ENCODE measurements at regions not wholly inside any gene's neighbourhood (a gene's known extent, or its start where the extent isn't known, plus 50 kb on each side); places are given as distances from the start of the nearest gene placed in this dataset.

GRCh38 chr6:139942331-139942730 lies 567.9 kb upstream of the CITED2 start:
- ChIA-PET POLR2A (interaction anchor here (0.7 kb wide), 1 partner anchor 138 kb away, joined by 3 read pairs; no protein-coding TSS in a partner anchor), CTCF (ENCODE audit: low intra/inter-chr PET ratio) (no interaction called here)
- Histone ChIP-seq H2AFZ (ENCODE audit: low read depth, low read length) (peak overlapping the region; percentile 79), H3K4me2 (ENCODE audit: insufficient read depth, low read length) (peak overlapping the region; percentile 21; the same call in 1 of the 2 replicates), H3K36me3 (ENCODE audit: control insufficient read depth, insufficient read depth, low read length) (no peaks in the 10 kb centered on the region), H3K4me1 (replicated peaks in 1 of 2; ENCODE audit: control insufficient read depth in 2 of 2, insufficient read depth in 2 of 2, low read length in 2 of 2) (peaks cover 0 to 23% of the 10 kb centered on the region in 2 experiments; a peak in 2 of 5 replicates), H3K9me3 (replicated peaks; ENCODE audit: control insufficient read depth, insufficient read depth, low read depth, low read length) (no peaks in the 10 kb centered on the region), H3K27ac (ENCODE audit: extremely low read depth, low read depth, low read length) (no peak overlapping the region), H3K4me3 (no peak overlapping the region), H3K9ac (ENCODE audit: insufficient read depth in 1 of 2, low read depth in 2 of 2, low read length in 2 of 2) (no peak overlapping the region), H3K27me3 (ENCODE audit: control insufficient read depth in 2 of 2, insufficient read depth in 2 of 2, low read length in 2 of 2) (no peaks in the 10 kb centered on the region), H4K20me1 (replicated peaks; ENCODE audit: control insufficient read depth, insufficient read depth, low read length) (no peaks in the 10 kb centered on the region), H3K79me2 (ENCODE audit: control insufficient read depth, insufficient read depth, low read length) (no peaks in the 10 kb centered on the region), H3K9me1 (ENCODE audit: control insufficient read depth, insufficient read depth, low read length) (no peaks in the 10 kb centered on the region)
- WGBS (ENCODE audit: insufficient coverage, low coverage, missing lambda C conversion rate): 21% methylated on average over 5 of the region's 5 CpGs
- no TSS peak for BruUV-seq (replicated peaks)
- no peak for ATAC-seq
- intact Hi-C loops (cut with micrococcal nuclease) (no loop called here), in situ Hi-C loops (cut with MboI) (no loop called here)
- no peak for FAIRE-seq
- DNase-seq (ENCODE audit: extremely low read depth in 1 of 4, low spot score in 3 of 4): no peak
- TF ChIP-seq RUNX1 (IDR thresholded peaks at IDR 0.05; ENCODE audit: low read depth) (no peak), CHAMP1 (IDR thresholded peaks at IDR 0.05) (no peak), RBFOX2 (IDR thresholded peaks at IDR 0.05; ENCODE audit: low read depth, low read length) (no peak), HDAC3 (IDR thresholded peaks at IDR 0.05; ENCODE audit: borderline replicate concordance, partially characterized antibody) (no peak), ZNF184 (CRISPR knock-in tag; IDR thresholded peaks at IDR 0.05) (no peak), ZNF23 (CRISPR knock-in tag; IDR thresholded peaks at IDR 0.05) (no peak), ZC3H11A (IDR thresholded peaks at IDR 0.05; ENCODE audit: low read depth, low read length) (no peak), TAF1 (IDR thresholded peaks at IDR 0.05; ENCODE audit: control insufficient read depth, extremely low read depth, insufficient read depth, low read length, severe bottlenecking) (no peak), MITF (IDR thresholded peaks at IDR 0.05) (no peak), STAG1 (CRISPR knock-in tag; IDR thresholded peaks at IDR 0.05; ENCODE audit: borderline replicate concordance) (no peak), HDAC6 (IDR thresholded peaks at IDR 0.05; ENCODE audit: low read depth, low read length) (no peak), BRD9 (IDR thresholded peaks at IDR 0.05; ENCODE audit: low read depth, partially characterized antibody) (no peak), ZNF644 (tag; IDR thresholded peaks at IDR 0.05; ENCODE audit: low read depth) (no peak), NONO (IDR thresholded peaks at IDR 0.05; ENCODE audit: low read depth in 2 of 2, low read length in 1 of 2) (no peak), NFIC (IDR thresholded peaks at IDR 0.05) (no peak), HDAC2 (IDR thresholded peaks at IDR 0.05) (no peak), DIDO1 (tag; IDR thresholded peaks at IDR 0.05; ENCODE audit: low read depth) (no peak), E2F8 (IDR thresholded peaks at IDR 0.05; ENCODE audit: low read depth, partially characterized antibody) (no peak)

Measured in K562 (cell line).